ENCODE measurements at regions not wholly inside any gene's neighbourhood (a gene's known extent, or its start where the extent isn't known, plus 50 kb on each side); places are given as distances from the start of the nearest gene placed in this dataset.

- Mint-ChIP-seq H3K4me3 (no peak overlapping the region), H3K27me3 (ENCODE audit: insufficient read depth, low read depth, poor library complexity) (peaks cover 3% of the 10 kb centered on the region), H3K36me3 (ENCODE audit: low read depth) (peaks cover 3% of the 10 kb centered on the region; the same call in 1 of the 3 replicates), H3K27ac (peak overlapping the region; percentile 58; the same call in 1 of the 2 replicates), H3K9me3 (peaks cover 3% of the 10 kb centered on the region; the same call in 1 of the 3 replicates), H3K4me1 (peaks cover 13% of the 10 kb centered on the region)
- H3K4me2 ChIP-seq: no peak overlapping the region
- H3K27ac ChIP-seq (ENCODE audit: low read depth): no peak overlapping the region
- peak; percentile 48; the same call in 2 of the 3 replicates for ATAC-seq
- no peaks in the 10 kb centered on the region for H3K36me3 ChIP-seq (ENCODE audit: insufficient read depth)
- no peaks in the 10 kb centered on the region for H3K9me2 ChIP-seq (ENCODE audit: insufficient read depth)
- no peaks in the 10 kb centered on the region for H3K79me2 ChIP-seq (replicated peaks; ENCODE audit: insufficient read depth)
- DNase-seq (ENCODE audit: low spot score): peak; percentile 3
- no peak for TF ChIP-seq ZNF114 (CRISPR knock-in tag; IDR thresholded peaks at IDR 0.05)
- TF ChIP-seq NANOG (IDR thresholded peaks at IDR 0.05; ENCODE audit: borderline replicate concordance): no peak
- no peak for TF ChIP-seq REST (IDR thresholded peaks at IDR 0.05; ENCODE audit: unreplicated experiment)
- TF ChIP-seq, protein P1, sequence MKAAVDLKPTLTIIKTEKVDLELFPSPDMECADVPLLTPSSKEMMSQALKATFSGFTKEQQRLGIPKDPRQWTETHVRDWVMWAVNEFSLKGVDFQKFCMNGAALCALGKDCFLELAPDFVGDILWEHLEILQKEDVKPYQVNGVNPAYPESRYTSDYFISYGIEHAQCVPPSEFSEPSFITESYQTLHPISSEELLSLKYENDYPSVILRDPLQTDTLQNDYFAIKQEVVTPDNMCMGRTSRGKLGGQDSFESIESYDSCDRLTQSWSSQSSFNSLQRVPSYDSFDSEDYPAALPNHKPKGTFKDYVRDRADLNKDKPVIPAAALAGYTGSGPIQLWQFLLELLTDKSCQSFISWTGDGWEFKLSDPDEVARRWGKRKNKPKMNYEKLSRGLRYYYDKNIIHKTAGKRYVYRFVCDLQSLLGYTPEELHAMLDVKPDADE (IDR thresholded peaks at IDR 0.05): no peak
- TF ChIP-seq EZH2 (IDR thresholded peaks at IDR 0.05; ENCODE audit: low read depth, unreplicated experiment): no peak
- TF ChIP-seq CTCF (conservative IDR thresholded peaks at IDR 0.05; ENCODE audit: low read depth in 2 of 2): no peak
- TF ChIP-seq CREB1 (CRISPR knock-in tag; IDR thresholded peaks at IDR 0.05; ENCODE audit: low read depth): no peak
- no peak for TF ChIP-seq JUNB (IDR thresholded peaks at IDR 0.05; ENCODE audit: unreplicated experiment)
- no peak for TF ChIP-seq ZNF331 (CRISPR knock-in tag; IDR thresholded peaks at IDR 0.05; ENCODE audit: low read depth)
- TF ChIP-seq ZNF462 (CRISPR knock-in tag; IDR thresholded peaks at IDR 0.05): no peak
- no peak for TF ChIP-seq POLR2AphosphoS5 (IDR thresholded peaks at IDR 0.05; ENCODE audit: low read depth)
- no peak for TF ChIP-seq STAT1 (IDR thresholded peaks at IDR 0.05; ENCODE audit: unreplicated experiment)
- TF ChIP-seq EZH2phosphoT487 (IDR thresholded peaks at IDR 0.05; ENCODE audit: unreplicated experiment): no peak
- H3F3A ChIP-seq (replicated peaks; ENCODE audit: low read depth): no peaks in the 10 kb centered on the region
- no peaks in the 10 kb centered on the region for H3K4me1 ChIP-seq (ENCODE audit: insufficient read depth)
- no peaks in the 10 kb centered on the region for H3K27me3 ChIP-seq (ENCODE audit: insufficient read depth)
- H4K20me1 ChIP-seq (replicated peaks; ENCODE audit: insufficient read depth): no peaks in the 10 kb centered on the region
- no peak overlapping the region for H3K4me3 ChIP-seq
- no peak overlapping the region for H2AFZ ChIP-seq
Measured at GRCh38 chrX:63959975-63960374, 175.0 kb upstream of the ARHGEF9 start.
